ENCODE measurements at regions not wholly inside any gene's neighbourhood (a gene's known extent, or its start where the extent isn't known, plus 50 kb on each side); places are given as distances from the start of the nearest gene placed in this dataset.
"Not testable (repeated sequence)": the region's sequence is repeated elsewhere in the genome, so short reads cannot be mapped to it uniquely, and the experiment has no call there.

DNA sequence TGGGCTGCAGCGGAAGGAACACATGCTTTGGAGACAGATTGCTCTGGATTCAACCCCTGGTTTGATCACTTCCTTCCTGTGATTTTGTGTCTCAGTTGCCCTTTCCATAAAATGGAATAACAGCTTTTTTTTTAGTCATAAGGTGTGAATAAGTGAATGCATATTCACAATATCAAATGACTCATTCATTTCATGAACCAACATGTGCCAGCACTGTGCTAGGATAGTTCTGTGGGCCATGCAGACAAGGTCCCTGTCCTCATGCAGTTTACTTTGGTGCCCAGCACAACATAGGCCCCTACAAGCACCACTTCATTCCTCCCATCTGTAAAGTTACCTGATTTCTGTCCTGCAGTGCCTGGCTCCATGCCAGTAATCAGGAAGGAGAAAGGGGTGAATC, 89.4 kb downstream of the TRIM43 start:
- in situ Hi-C loops (cut with HindIII; ENCODE audit: low pct_unique_long_range_greater_than_20kb, low sequenced_read_pairs); DNase-seq (ENCODE audit: low read depth, low spot score): not testable (repeated sequence)

DNA sequence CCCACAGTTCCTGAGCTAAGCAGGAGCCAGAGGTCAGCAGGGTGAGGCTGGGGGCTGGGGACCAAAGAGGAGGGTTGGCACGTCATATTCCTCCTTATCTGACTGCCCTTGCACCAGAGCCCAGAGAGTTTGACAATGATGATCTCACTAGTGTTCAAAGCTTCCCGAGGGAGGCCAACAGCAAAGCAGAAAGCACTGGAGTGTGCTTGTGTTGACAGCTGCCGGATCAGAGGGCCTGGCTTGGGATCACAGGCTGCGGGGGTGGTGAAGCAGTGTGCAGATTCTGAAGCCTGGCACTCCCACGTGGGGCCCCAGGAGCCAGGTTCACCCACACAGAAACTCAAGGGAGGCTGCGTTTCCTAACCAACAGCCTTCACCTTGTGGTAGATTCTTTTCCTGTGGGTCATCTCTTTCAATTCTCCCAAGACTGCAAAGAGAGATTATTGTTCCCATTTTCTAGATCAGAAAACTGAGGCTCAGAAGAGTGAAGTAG, 89.8 kb downstream of the TRIM43 start:
- in situ Hi-C loops (cut with HindIII; ENCODE audit: low pct_unique_long_range_greater_than_20kb, low sequenced_read_pairs); DNase-seq (ENCODE audit: low read depth, low spot score): not testable (repeated sequence)

DNA sequence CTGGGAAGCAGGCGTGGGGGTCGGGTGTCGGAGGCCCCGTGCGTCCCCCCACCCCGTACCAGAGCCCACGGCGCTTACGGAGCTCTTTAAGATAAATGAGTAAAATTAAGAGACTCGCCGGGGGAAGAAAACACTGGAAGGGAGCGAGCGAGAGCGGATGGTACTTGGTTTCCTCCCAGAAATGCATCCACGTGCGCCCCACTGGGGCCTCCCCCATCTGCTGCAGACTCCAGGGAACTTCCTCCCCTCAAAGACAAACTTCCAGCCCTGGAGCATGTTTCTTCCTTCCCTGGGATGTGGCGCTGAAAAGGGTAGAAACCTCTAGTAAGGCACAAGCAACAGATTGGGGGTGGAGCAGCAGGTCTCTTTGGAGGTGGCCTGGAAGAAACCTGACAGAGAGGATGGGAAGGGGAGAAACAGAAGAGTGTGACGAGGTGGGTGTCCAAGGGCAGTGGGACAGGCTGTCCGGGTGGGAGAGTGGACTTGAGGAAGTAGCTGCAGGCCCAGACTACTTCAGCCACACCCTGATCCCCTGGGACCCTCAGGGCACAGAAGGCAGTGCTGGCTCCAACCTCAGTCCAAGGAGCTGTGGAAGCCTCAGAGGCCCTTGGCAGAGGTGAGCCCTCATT, 91.2 kb downstream of the TRIM43 start:
- DNase-seq (ENCODE audit: low read depth, low spot score); in situ Hi-C loops (cut with HindIII; ENCODE audit: low pct_unique_long_range_greater_than_20kb, low sequenced_read_pairs): not testable (repeated sequence)

DNA sequence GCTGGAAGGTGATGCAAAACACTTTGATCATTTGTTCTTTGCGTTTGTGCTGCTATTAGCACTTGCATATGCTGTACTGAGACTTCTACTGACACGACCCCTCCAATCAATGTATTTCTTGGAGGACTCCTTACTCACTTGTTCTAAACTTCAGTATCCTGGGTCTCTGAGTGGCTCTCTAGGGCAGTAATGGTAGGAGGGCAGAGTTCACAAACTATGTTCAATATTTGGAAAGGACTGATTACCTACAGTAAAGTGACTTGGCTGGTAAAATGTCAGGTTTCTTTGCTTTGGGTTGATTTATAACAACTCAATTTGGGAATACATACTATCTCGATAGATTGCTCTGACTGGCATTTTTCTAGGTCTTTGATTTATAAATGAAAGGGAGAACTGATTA, 93.7 kb downstream of the TRIM43 start:
- in situ Hi-C loops (cut with HindIII; ENCODE audit: low pct_unique_long_range_greater_than_20kb, low sequenced_read_pairs) = no loop called here
- no peak for DNase-seq (ENCODE audit: low read depth, low spot score)

DNA sequence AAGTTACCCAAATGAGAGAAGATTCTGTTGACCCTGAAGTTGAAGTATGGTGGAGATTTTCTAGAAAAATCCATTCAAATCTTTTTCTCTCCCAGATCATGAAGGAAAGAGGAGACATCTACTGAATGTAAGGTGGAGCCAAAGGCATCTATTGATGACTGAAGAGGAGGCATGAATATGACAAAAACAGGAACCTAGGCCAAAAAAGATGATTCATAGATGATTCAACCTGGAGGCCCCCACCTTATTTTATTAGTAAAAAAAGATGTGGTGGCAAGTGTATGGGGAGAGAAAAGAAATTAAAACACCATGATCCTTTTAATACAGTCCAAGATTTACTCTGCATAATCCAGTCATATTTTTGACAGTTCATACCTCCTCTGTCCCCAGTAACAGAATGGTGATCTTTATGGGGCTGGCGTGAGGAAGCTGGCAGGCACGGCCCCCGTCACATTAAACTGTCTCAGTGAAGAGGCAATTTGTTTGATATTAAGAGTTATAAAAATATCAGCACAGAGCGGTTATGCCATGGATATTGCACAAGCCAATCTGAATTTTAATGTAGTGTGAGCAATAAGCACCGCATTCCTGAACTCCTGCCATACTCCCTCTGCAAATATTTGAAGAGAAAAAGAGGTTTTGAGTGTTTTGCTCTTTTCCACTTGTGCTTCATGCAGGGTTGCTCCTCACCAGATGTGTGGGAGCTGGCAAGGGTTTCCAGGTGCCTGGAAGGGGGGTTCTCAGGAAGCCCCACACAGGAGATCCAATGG, 94.4 kb downstream of the TRIM43 start:
- in situ Hi-C loops (cut with HindIII; ENCODE audit: low pct_unique_long_range_greater_than_20kb, low sequenced_read_pairs) = not testable (repeated sequence)

DNA sequence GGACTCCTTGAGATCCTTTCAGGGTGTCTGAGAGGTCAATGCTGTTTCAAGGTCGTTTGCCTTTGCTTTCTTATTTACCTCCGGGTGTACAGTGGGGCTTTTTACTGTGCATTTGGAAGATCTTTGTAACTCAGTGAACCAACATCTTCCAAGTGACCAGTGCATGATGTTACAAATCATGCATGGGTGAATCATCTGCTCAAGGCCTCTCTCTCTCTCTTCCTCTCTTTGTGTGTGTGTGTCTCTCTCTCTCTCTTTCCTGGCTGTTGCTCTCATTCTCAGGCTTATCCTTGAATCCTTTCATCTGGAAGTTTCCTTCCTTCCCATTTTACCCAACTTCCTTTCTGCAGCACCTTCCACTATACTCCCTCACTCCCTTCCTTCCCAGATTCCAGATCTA, 96.1 kb downstream of the TRIM43 start:
- peak; percentile 16 for DNase-seq (ENCODE audit: low read depth, low spot score)
- in situ Hi-C loops (cut with HindIII; ENCODE audit: low pct_unique_long_range_greater_than_20kb, low sequenced_read_pairs) = not testable (repeated sequence)

More for the DNA sequence above, 94.4 kb downstream of the TRIM43 start:
- DNase-seq (ENCODE audit: low read depth, low spot score) = not testable (repeated sequence)

DNA sequence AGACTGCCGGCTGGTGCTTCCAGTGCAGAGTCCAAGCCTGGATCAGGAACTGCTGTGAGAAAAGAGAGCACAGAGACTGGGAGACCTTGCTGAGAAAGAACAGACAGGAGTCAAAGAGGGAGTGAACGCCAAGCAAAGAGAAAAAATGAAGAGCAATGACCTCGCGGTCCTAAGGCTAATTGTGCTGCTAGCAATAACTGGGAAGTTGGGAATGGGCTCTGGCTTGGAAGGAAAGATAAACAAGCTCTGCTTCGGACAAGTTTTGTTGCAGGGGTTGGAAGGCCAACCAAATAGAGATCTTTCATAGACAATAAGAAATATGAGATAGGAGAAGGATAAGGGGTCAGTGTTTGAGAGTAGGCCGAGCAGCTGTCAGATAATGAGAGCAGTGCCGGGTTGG, 99.4 kb downstream of the TRIM43 start:
- DNase-seq (ENCODE audit: low read depth, low spot score); in situ Hi-C loops (cut with HindIII; ENCODE audit: low pct_unique_long_range_greater_than_20kb, low sequenced_read_pairs): not testable (repeated sequence)

DNA sequence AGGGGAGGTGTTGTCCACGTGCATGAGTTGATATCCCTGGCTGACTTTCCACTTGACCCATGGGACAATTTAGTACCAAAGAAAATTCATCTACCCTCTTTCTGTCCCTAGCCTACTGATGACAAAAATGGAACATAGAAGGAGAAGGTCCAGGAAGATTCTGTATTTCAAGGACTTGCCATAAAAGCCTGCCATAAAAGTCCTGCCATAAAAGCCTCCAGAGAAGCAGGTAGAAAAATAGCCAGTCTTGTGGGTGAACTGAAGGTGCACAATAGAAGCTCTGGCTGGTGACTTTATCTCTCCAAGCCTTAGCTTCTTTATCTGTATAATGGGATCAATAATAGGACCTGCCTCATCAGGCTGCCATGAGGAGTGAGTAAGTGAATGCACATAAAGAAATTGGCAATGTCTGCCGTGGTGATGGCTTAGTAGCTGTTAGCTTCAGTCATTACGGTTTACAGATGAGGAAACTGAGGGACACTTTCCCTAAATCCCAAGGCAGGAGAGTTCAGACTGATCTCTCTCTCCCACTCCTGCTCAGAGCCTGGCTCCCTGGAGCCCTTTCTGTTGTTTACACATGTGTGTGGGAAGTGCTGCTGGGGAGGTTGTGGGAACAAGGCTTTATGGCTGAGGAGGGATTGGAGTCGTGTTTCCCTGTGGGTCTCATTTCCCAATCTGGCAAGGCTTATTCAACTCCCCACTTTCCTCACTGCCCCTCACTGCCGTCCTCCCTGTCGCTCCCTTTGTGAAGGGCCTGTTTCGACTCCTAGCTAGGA, 101.5 kb downstream of the TRIM43 start:
- DNase-seq (ENCODE audit: low read depth, low spot score); in situ Hi-C loops (cut with HindIII; ENCODE audit: low pct_unique_long_range_greater_than_20kb, low sequenced_read_pairs): not testable (repeated sequence)

DNA sequence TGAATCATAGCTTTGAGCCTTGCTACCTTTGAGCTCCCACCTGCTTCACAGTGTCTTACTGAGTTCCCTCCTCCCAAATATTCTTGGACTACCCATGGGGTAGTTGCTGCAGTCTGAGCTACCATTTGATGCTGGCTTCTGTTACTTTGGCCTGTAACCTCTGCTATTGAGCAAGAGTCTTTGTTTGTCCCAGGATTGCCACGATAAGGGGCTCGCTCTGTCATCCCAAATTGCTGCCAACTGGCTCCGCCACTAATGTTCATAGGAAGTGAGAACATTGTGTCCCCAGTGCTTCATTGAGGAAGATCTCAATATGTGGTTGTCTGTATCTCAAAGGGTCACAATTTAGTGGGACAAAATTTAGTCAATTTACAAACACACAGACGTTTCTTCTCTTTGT, 103.8 kb downstream of the TRIM43 start:
- in situ Hi-C loops (cut with HindIII; ENCODE audit: low pct_unique_long_range_greater_than_20kb, low sequenced_read_pairs) = no loop called here

DNA sequence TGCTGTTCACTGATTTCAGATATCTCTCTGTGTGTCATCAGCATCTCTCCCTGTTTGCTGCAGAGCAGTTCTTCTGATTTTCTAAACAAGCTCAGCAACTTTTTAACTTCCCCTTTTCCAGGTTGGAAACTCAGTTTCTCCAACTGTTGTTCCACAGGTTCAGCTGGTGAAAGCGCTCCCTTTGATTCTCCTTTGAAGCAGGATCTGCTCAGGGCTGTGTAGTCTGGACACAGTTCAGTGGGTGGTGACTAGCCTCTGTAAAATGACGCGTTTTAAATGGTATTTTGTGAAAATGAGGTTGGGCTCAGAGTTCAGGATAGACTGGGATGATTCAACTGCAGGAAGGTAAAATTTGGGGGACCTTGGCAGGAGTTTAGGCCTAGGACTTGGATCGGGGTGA, 106.3 kb downstream of the TRIM43 start:
- DNase-seq (ENCODE audit: low read depth, low spot score) = no peak
- in situ Hi-C loops (cut with HindIII; ENCODE audit: low pct_unique_long_range_greater_than_20kb, low sequenced_read_pairs) = no loop called here

More for the DNA sequence above, 103.8 kb downstream of the TRIM43 start:
- DNase-seq (ENCODE audit: low read depth, low spot score) = no peak

DNA sequence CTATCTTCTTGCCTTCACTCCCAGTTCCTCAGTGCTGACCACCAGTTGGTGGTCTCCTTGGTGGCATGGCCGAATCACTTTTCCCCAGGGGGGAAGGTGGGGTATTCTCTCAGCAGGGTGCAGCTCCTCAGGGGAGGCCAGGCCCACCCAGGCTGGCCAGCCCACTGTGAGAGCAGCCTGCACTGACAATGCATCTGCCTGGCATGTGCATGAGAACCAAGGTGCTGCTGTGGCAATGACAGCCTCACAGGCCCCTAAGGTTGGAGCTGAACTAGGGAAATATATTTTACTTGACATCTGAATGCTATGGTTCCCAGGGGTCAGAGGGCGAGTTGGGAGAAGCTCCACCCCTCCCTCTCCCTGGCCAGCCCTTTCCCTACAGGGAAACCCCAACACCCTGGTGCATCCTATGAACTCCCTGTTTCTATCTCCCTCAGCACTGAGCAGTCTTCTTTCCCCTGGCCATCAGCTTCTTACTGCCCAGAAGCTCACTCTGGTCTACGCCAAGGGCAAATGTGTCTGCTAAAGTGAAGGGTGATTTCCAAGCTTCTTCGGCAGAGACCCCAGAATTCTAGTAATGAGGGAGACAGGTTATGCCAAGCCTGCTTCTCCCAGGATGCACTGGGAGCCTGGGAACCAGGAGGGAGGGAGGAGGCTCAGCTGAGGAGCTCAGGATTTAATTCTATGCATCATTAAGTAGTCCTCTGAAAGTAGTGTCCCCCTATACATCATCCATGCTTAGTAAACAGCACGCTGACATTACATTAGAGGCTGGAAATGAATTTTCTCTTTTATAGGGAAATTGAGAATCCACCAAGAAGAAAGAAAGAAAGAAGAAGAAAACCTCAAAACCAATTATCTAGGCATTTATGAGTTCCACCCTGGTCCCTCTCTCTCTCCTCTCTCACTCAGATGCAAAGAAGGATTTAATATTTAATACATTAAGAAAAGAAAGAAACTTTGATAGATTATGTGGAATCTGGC, 107.7 kb downstream of the TRIM43 start:
- in situ Hi-C loops (cut with HindIII; ENCODE audit: low pct_unique_long_range_greater_than_20kb, low sequenced_read_pairs); DNase-seq (ENCODE audit: low read depth, low spot score): not testable (repeated sequence)

DNA sequence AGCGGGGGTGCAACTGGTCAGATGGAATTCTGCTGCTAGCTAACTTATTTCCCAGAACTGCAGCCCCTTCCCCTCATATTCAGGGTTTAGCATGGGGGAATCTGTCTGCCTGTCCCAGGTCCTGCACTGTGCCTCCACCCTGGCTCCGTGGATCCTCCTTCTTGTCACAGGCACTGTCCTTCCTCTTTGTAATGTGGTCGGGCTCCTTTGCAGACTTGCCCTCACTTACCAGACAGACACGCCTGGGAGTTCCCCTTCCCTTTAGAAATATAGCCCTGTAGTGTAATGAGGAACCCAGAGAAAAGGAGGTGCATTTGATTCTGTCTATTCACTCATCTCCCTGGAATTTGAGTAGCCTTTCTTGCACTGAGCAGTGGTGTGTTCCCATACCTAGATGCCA, 108.7 kb downstream of the TRIM43 start:
- DNase-seq (ENCODE audit: low read depth, low spot score) = no peak
- in situ Hi-C loops (cut with HindIII; ENCODE audit: low pct_unique_long_range_greater_than_20kb, low sequenced_read_pairs) = no loop called here

DNA sequence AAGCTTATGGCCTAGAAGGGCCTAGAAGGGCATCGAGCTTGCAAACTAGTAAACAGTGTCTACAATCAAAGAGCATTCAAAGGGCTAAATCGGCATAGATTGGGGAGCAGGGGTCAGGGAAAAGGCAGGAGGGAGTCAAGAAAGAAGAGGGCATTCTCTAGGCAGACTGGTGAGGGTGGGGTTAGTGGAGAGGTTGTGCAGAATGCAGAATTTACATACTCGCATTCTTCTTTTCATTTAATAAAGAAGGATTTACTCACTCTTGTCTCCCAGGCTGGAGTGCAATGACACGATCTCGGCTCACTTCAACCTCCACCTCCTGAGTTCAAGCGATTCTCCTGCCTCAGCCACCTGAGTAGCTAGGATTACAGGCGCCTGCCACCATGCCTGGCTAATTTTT, 110.7 kb downstream of the TRIM43 start:
- DNase-seq (ENCODE audit: low read depth, low spot score) = no peak
- in situ Hi-C loops (cut with HindIII; ENCODE audit: low pct_unique_long_range_greater_than_20kb, low sequenced_read_pairs) = no loop called here

DNA sequence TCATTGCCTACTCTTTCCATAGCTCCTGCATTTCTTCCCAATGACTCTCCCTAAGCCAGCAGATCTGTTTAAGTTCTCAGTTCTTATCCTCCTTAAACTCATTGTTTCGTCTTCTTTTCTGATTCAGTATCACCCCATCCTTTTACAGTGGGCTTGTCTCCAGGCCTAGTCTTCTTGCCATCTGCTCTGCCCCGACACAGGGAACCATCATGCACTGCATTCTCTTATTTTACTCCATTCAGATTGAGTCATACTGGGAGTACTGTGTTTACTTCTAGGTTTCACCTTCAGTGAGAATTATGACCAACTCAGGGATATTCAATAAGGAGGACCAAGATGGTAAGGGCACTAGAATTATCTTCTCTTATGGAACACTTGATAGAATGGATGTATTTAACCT, 115.4 kb downstream of the TRIM43 start:
- in situ Hi-C loops (cut with HindIII; ENCODE audit: low pct_unique_long_range_greater_than_20kb, low sequenced_read_pairs); DNase-seq (ENCODE audit: low read depth, low spot score): not testable (repeated sequence)

DNA sequence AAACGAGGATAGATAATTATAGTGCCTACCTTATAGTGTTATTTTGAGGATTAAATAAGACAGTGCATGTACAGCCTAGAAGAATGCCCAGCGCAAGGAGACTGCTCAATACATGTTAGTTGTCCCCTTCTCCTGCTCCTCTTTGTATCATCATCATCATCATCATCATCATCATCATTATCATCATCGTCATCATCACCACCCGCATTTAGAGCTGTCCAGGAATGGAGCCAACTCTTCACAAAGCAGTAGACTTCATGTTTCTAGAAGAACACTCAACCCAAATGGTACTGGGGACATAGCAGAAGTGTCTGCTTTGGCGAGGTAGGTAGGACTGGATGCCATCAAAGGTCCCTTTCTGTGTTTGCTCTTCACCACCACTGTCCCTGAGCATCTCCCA, 116.0 kb downstream of the TRIM43 start:
- in situ Hi-C loops (cut with HindIII; ENCODE audit: low pct_unique_long_range_greater_than_20kb, low sequenced_read_pairs) = no loop called here
- no peak for DNase-seq (ENCODE audit: low read depth, low spot score)

DNA sequence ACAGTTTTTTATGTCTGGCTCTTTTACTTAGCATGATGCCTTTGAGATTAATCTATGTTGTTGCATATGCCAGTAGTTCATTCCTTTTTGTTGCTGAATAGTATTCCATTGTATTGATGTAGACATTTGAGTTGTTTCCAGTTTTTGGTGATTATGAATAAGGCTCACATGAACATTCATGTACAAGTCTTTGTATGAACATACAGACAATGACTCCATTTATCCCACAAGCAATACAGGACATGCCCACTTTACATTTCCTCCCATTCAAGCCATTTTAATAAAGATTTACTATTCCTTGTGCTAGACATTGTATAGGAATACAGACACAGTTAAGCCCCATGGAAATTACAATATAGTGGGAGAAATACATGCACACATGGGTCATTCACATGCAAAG, 118.0 kb downstream of the TRIM43 start:
- in situ Hi-C loops (cut with HindIII; ENCODE audit: low pct_unique_long_range_greater_than_20kb, low sequenced_read_pairs) = no loop called here
- DNase-seq (ENCODE audit: low read depth, low spot score) = peak; percentile 57

DNA sequence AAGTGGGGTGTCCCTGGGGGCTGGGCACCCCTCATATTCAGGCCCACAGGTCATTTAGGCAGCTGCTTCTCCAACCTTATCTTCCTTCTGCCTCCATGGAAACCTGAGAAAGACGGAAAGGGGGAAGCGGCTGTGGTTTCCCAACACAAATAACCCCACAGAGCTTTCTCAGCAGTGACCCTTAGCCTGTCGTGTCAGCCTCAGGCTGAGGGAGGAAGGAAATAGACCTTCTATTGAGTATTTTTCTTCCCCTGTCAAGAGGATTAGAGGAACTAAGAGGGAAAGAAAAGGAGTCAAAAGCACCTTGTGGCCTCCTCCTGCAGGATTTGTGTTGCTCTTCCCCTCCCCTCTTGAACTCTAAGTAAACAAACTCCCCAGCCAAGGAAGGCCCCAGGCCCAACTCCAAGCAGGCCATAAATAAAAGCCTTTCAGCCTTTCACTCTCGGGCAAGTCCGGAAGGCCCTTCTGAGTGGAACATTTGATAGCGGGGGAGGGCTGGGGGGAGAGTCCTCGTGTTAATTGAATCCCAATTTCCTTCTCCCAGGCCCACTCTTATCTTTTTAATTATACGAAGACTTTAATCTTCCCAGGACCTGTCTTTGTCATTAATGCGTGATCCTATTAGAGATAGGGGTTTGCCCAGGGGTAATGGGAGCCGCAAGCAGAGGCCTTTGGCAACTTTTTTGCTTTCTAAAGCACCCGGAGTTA, 121.8 kb downstream of the TRIM43 start:
- in situ Hi-C loops (cut with HindIII; ENCODE audit: low pct_unique_long_range_greater_than_20kb, low sequenced_read_pairs); DNase-seq (ENCODE audit: low read depth, low spot score): not testable (repeated sequence)
